B cell (primary cell): ENCODE measurements at regions not wholly inside any gene's neighbourhood (a gene's known extent, or its start where the extent isn't known, plus 50 kb on each side); places are given as distances from the start of the nearest gene placed in this dataset.

Source experiments
- EZH2 ChIP-seq: IDR thresholded peaks from 2 replicates; pipeline ENCODE4 v1.6.1; 2012; ENCODE audit warnings: borderline replicate concordance, low read depth, mild to moderate bottlenecking, moderate library complexity, low read length; ENCODE audit not compliant: insufficient read depth, poor library complexity, severe bottlenecking
- TF ChIP-seq, protein P1 (sequence below): fragments of 200-600 bp; IDR thresholded peaks from one replicate; pipeline ENCODE4 v1.8.0; 2022; ENCODE audit warnings: antibody characterized with exemption, mild to moderate bottlenecking

DNA sequence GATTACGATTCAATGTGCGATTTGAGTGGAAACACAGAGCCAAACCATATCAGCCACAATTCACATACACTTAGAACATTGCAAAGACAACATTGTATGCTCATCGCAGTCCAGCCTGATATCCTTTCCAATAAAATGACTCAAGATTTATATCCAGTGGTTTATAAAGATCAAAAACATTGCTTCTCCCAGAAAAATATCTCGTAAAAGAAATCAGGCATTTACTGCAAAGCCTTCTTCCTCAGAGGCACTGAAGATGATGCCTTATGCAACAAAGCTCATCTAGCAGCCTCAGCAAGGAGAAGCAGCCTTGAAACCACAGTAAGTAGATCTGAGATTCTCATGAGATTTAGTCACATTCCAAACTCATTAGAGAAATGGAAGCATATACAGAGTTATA lies 523.8 kb downstream of the ELAVL2 start:
- TF ChIP-seq, protein P1, sequence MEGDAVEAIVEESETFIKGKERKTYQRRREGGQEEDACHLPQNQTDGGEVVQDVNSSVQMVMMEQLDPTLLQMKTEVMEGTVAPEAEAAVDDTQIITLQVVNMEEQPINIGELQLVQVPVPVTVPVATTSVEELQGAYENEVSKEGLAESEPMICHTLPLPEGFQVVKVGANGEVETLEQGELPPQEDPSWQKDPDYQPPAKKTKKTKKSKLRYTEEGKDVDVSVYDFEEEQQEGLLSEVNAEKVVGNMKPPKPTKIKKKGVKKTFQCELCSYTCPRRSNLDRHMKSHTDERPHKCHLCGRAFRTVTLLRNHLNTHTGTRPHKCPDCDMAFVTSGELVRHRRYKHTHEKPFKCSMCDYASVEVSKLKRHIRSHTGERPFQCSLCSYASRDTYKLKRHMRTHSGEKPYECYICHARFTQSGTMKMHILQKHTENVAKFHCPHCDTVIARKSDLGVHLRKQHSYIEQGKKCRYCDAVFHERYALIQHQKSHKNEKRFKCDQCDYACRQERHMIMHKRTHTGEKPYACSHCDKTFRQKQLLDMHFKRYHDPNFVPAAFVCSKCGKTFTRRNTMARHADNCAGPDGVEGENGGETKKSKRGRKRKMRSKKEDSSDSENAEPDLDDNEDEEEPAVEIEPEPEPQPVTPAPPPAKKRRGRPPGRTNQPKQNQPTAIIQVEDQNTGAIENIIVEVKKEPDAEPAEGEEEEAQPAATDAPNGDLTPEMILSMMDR = no peak
- no peak for TF ChIP-seq EZH2
